Esophagus muscularis mucosa (tissue), 4 donors: ENCODE measurements at regions not wholly inside any gene's neighbourhood (a gene's known extent, or its start where the extent isn't known, plus 50 kb on each side); places are given as distances from the start of the nearest gene placed in this dataset.

ENCODE experiments used
- DNase-seq: peaks from one replicate; pipeline ENCODE4 v3.0.0-alpha.2; 2017; ENCODE audit errors: extremely low spot score
- H3K27ac ChIP-seq, 4 donors: fragments of 200-600 bp; sonication (generic); replicated peaks in 1 of 4; 1 replicate in 3 of 4; 2 replicates in 1 of 4; pipeline ENCODE4 v1.5.1; 2016 to 2019; ENCODE audit warnings: mild to moderate bottlenecking in 1 of 4
- H3K27me3 ChIP-seq, 4 donors: fragments of 200-600 bp; sonication (generic); one replicate each; pipeline versions ENCODE4 v1.5.1 to v1.6.0; 2016 to 2019
- H3K36me3 ChIP-seq, 4 donors: fragments of 200-600 bp; sonication (generic); one replicate each; pipeline ENCODE4 v1.5.1; 2016 to 2019
- H3K4me1 ChIP-seq, 4 donors: fragments of 200-600 bp; sonication (generic); one replicate each; pipeline ENCODE4 v1.5.1; 2016 to 2019
- H3K4me3 ChIP-seq, 4 donors: fragments of 200-600 bp; sonication (generic); 1 replicate in 2 of 4; 2 replicates in 2 of 4; pipeline ENCODE4 v1.5.1; 2016 to 2019; ENCODE audit warnings: mild to moderate bottlenecking in 4 of 4, moderate library complexity in 1 of 4
- H3K9me3 ChIP-seq, 4 donors: fragments of 200-600 bp; sonication (generic); 1 replicate in 3 of 4; 2 replicates in 1 of 4; pipeline ENCODE4 v1.5.1; 2016 to 2019
- EP300 ChIP-seq: sonication (generic); formaldehyde crosslinking; IDR thresholded peaks from one replicate; pipeline ENCODE4 v1.6.1; 2017; ENCODE audit warnings: antibody characterized with exemption
- POLR2A ChIP-seq: fragments of 450-650 bp; IDR thresholded peaks from one replicate; pipeline ENCODE4 v1.6.1; 2017; ENCODE audit warnings: antibody characterized with exemption, moderate library complexity, mild to moderate bottlenecking, low read depth
- POLR2AphosphoS5 ChIP-seq, 2 donors: sonication (generic); formaldehyde crosslinking; IDR thresholded peaks; one replicate each; pipeline ENCODE4 v1.6.1; 2017; ENCODE audit warnings: antibody characterized with exemption in 2 of 2
- WGBS: methylation state at CpG from one replicate; pipeline ENCODE4 v1.1.5; 2018; 5-methylcytosine and 5-hydroxymethylcytosine counted together
- intact Hi-C: fragments of 100-400 bp; cut with DNase I; formaldehyde crosslinking; loops from one replicate; pipeline ENCODE4 v1.15.1; 2023
- TF ChIP-seq, protein P1 (sequence below), 3 experiments: fragments of 200-600 bp in 2 of 3; fragments of 450-650 bp in 1 of 3; sonication (generic) in 2 of 3; IDR thresholded peaks; one replicate each; pipeline ENCODE4 v1.5.1; 2017 to 2019; ENCODE audit warnings: antibody characterized with exemption in 3 of 3, mild to moderate bottlenecking in 2 of 3, moderate library complexity in 1 of 3

DNA sequence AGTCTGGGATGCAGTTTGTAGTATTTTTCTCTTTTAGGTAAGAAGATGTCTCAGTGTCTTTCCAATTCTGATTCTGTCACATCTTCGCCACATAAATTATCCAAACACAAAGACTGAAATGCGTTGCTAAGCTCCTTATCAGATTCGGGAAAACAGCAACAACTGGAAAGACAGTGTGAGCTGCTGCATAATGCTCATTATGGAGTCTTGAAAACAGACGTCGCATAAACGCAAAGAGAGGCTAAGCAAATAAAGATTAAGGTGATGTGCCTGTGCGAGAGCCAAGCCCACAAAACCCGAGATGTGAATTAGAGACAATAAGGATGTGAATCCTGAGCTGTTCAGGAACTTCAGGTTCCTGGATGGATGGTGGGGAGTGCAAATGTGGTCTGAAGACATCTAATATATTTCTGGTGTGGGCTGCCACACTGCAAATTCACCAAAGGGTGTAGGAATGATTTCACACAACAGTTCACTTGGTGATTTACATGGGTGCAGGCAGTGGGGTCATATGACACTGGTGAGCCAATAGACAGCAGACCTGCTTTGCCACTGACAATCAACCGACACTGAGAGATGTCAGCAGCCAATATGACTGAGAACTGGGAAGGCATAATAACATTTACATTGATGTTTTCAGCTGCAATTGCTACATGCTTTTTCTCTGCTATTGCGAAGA lies 195.8 kb downstream of the MTX2 start:
- Histone ChIP-seq H3K9me3 (no peaks in the 10 kb centered on the region), H3K4me3 (no peak overlapping the region), H3K4me1 (peaks cover 0 to 6% (median 0%) of the 10 kb centered on the region in 4 donors), H3K27ac (no peak overlapping the region), H3K27me3 (no peaks in the 10 kb centered on the region), H3K36me3 (no peaks in the 10 kb centered on the region)
- DNase-seq: no peak
- 69% methylated on average over 10 of the region's 10 CpGs for WGBS
- TF ChIP-seq POLR2AphosphoS5 (IDR thresholded peaks at IDR 0.05) (no peak), POLR2A (no peak), EP300 (no peak)
- TF ChIP-seq, protein P1, sequence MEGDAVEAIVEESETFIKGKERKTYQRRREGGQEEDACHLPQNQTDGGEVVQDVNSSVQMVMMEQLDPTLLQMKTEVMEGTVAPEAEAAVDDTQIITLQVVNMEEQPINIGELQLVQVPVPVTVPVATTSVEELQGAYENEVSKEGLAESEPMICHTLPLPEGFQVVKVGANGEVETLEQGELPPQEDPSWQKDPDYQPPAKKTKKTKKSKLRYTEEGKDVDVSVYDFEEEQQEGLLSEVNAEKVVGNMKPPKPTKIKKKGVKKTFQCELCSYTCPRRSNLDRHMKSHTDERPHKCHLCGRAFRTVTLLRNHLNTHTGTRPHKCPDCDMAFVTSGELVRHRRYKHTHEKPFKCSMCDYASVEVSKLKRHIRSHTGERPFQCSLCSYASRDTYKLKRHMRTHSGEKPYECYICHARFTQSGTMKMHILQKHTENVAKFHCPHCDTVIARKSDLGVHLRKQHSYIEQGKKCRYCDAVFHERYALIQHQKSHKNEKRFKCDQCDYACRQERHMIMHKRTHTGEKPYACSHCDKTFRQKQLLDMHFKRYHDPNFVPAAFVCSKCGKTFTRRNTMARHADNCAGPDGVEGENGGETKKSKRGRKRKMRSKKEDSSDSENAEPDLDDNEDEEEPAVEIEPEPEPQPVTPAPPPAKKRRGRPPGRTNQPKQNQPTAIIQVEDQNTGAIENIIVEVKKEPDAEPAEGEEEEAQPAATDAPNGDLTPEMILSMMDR (IDR thresholded peaks at IDR 0.05): no peak
- intact Hi-C loops: no loop called here

GRCh38 chr2:176466918-176467452 lies 197.7 kb downstream of the MTX2 start:
- Histone ChIP-seq H3K27ac (no peak overlapping the region), H3K4me1 (peaks cover 0 to 1% (median under 1%) of the 10 kb centered on the region in 4 donors), H3K9me3 (no peaks in the 10 kb centered on the region), H3K36me3 (no peaks in the 10 kb centered on the region), H3K4me3 (no peak overlapping the region), H3K27me3 (no peaks in the 10 kb centered on the region)
- TF ChIP-seq POLR2AphosphoS5 (IDR thresholded peaks at IDR 0.05) (no peak), EP300 (no peak), POLR2A (no peak)
- TF ChIP-seq, protein P1 (IDR thresholded peaks at IDR 0.05): no peak
- intact Hi-C loops: no loop called here
- DNase-seq: no peak
- WGBS: 92% methylated on average over 5 of the region's 5 CpGs

- TF ChIP-seq POLR2A: no peak
- no peaks in the 10 kb centered on the region for H3K27me3 ChIP-seq
- DNase-seq: no peak
- intact Hi-C loops: no loop called here
- H3K9me3 ChIP-seq: no peaks in the 10 kb centered on the region
- no peaks in the 10 kb centered on the region for H3K36me3 ChIP-seq
- H3K4me1 ChIP-seq: peaks cover 0 to 7% (median 4%) of the 10 kb centered on the region in 4 donors
- H3K27ac ChIP-seq: no peak overlapping the region
- WGBS: 92% methylated on average over 6 of the region's 6 CpGs
- H3K4me3 ChIP-seq: no peak overlapping the region
Measured at GRCh38 chr2:176467595-176467994, 198.4 kb downstream of the MTX2 start.

DNA sequence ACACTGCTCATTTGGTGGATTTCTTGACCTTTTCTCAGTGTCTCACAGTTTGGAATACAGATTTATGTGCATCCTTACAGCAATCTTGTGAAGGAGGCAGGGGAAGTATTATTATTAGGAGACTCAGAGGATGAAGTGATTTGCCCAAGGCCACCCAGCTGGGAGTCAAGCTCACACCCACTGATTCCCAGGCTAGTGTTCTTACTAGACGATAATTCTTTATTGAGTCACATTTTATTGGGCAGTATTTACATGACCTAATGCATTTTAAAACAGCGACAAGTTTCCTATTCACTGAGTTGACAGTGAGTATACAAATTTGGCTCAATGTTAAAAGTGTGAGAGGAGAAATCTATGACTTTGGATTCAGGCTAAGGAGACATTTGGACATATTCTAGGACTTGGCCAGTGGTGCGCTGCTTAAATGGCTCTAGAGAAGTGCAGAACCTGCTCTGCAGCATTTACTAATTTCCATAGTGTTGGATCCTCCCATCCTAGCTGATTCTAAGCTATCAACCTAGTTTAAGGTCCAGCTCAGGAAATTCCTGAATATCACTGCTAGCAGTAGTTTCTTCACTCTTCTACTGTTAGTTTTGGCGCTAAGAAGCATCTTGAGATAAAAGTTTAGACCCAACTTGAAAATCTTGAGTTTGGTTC lies 199.3 kb downstream of the MTX2 start:
- H3K27ac ChIP-seq: no peak overlapping the region
- TF ChIP-seq EP300: no peak
- TF ChIP-seq, protein P1 (IDR thresholded peaks at IDR 0.05): no peak
- no peak for TF ChIP-seq POLR2AphosphoS5 (IDR thresholded peaks at IDR 0.05)
- TF ChIP-seq POLR2A: no peak
- peaks cover 5 to 17% (median 10%) of the 10 kb centered on the region in 4 donors for H3K4me1 ChIP-seq
- no peaks in the 10 kb centered on the region for H3K36me3 ChIP-seq
- WGBS: 87% methylated on average over 4 of the region's 4 CpGs
- DNase-seq: no peak
- intact Hi-C loops: no loop called here
- no peak overlapping the region for H3K4me3 ChIP-seq
- no peaks in the 10 kb centered on the region for H3K9me3 ChIP-seq
- no peaks in the 10 kb centered on the region for H3K27me3 ChIP-seq

DNA sequence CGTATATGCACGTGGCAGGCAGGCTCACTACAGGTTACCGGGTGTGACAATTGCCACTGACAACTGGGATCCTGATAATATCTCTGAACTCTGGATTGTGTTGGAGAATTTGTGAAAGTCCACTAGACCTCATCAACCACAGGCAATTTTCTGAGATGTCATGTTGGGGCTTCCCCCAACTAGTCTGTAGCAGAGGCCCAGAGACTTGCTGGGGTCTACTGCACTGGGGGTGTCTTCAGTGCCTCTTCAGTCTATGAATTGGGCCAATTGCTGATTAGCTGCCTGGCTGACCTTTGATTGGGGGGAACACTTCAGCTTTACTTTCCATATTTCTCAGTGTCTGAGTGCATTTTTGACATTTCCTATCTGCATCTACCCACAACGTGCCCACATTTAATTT lies 201.5 kb downstream of the MTX2 start:
- H3K4me3 ChIP-seq: no peak overlapping the region
- no peak overlapping the region for H3K27ac ChIP-seq
- H3K27me3 ChIP-seq: no peaks in the 10 kb centered on the region
- 94% methylated on average over 4 of the region's 4 CpGs for WGBS
- intact Hi-C loops: no loop called here
- no peak for TF ChIP-seq POLR2AphosphoS5 (IDR thresholded peaks at IDR 0.05)
- TF ChIP-seq, protein P1 (IDR thresholded peaks at IDR 0.05): no peak
- TF ChIP-seq POLR2A: no peak
- no peak for TF ChIP-seq EP300
- H3K36me3 ChIP-seq: no peaks in the 10 kb centered on the region
- DNase-seq: no peak
- peaks cover 5 to 19% (median 10%) of the 10 kb centered on the region in 4 donors for H3K4me1 ChIP-seq
- no peaks in the 10 kb centered on the region for H3K9me3 ChIP-seq
